Fibroblast of skin of right quadriceps (primary cell): ENCODE measurements at regions not wholly inside any gene's neighbourhood (a gene's known extent, or its start where the extent isn't known, plus 50 kb on each side); places are given as distances from the start of the nearest gene placed in this dataset.
"Not testable (repeated sequence)": the region's sequence is repeated elsewhere in the genome, so short reads cannot be mapped to it uniquely, and the experiment has no call there.

Experiments used
- DNase-seq: peaks from one replicate; pipeline ENCODE4 v3.0.0-alpha.2; 2013

DNA sequence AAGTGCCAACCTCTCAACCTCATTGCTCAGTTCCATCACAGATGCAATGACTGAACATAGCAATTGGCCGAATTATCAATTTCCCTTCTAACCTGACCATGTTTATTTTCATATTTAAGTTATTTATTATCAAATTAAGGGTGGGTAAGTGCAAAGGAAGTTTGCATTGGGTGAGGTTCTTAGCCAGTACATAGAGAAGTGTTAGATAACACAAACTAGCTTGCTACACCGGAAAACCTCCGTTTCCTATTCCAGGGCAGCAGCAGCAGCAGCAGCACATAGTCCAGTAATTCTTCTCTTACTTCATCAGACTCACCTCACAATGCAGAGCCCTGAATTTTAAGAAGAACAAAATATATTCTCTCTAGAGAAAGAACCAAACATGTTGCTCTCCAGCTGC, 200.5 kb upstream of the OR4E1 start:
- no peak for DNase-seq

- DNase-seq: no peak
Measured at GRCh38 chr14:21868442-21869046, 194.9 kb upstream of the OR4E1 start.

GRCh38 chr14:21867541-21867940, 193.9 kb upstream of the OR4E1 start:
- peak; percentile 15 for DNase-seq

DNA sequence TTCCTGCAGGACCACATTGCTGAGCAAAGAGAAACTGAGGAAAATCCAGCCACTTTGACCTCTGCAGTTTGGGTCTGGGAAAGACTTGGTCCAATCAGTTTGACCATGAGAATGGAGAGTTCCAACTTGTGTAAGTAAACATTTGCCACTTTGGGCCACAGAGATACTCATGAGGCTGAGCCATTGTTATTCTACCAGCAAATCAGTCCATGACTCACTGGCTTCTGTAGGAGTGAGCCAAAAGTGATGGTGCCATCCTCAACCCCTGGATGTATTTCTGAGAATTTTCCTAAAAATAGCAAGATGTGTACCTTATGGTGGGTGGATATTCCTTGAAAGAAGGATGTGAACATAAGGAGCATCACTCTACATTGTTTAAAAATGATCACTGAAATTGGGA, 192.9 kb upstream of the OR4E1 start:
- no peak for DNase-seq

GRCh38 chr14:21863289-21863688, 189.7 kb upstream of the OR4E1 start:
- DNase-seq: no peak

GRCh38 chr14:21861153-21861552, 187.5 kb upstream of the OR4E1 start:
- no peak for DNase-seq

DNA sequence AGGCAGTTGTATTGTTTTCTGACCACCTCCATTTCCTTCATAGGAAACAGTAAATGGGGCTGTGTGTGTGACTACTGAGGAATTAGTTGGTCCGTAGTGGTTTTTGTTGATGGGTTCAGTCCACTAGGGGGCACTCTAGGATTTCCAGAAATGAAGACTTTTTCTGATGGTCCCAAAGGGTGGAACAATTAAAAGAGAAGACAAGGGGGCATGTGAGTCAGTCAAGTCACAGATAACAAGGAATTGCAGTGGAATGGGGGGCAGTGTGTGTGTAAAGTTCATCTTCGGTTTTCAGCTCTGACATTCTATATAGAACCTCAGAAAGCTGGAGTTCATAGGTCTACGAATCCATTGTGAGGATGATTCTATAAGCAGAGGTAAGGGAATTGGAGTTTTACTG, 186.6 kb upstream of the OR4E1 start:
- DNase-seq: no peak

DNA sequence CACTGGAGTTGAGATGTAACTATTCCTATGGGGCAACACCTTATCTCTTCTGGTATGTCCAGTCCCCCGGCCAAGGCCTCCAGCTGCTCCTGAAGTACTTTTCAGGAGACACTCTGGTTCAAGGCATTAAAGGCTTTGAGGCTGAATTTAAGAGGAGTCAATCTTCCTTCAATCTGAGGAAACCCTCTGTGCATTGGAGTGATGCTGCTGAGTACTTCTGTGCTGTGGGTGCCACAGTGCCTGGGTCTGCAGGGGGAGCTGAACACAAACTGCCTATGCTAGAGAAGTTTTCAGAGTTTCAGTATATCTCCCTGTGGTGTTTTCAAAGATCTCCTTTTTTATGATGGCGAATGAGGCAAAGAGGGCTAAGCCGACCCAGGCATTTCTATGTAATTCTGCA, 179.2 kb upstream of the OR4E1 start:
- DNase-seq: no peak

- peak; percentile 3 for DNase-seq
Measured at GRCh38 chr14:21852061-21852664, 178.5 kb upstream of the OR4E1 start.

DNA sequence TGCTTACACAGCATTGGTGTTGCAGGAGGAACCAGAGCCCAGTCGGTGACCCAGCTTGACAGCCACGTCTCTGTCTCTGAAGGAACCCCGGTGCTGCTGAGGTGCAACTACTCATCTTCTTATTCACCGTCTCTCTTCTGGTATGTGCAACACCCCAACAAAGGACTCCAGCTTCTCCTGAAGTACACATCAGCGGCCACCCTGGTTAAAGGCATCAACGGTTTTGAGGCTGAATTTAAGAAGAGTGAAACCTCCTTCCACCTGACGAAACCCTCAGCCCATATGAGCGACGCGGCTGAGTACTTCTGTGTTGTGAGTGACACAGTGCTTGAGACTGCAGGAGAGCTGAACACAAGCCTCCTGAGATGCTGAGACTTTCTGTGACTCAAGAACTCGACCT, 173.3 kb upstream of the OR4E1 start:
- DNase-seq: not testable (repeated sequence)

DNA sequence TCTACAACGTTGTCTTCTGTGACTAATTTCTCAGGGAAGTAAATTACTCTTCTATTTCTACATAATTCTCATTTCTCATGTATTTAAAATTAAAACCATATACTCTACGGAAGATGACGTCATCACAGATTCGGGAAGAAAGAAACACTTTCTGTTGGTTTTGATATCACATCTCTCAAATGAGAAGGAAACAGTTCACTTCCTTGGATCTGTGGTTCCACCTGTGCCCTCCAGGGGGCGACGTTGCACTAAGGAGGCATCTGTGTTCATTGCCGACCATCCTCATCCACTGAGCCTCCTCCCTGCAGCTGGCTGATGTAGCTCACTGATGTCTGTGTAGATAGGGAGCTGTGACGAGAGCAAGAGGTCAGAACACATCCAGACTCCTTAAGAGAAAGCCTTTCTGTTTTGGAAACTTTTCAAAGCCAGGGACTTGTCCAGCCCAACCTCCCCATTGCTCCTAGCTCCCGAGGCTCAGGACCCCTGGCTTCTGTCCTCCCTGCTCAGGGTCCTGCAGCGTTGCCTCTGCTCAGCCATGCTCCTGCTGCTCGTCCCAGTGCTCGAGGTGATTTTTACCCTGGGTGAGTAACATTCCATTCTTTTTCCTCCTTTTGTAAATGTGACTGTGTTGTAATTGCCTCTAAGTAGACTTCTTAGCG, 172.7 kb upstream of the OR4E1 start:
- no peak for DNase-seq

GRCh38 chr14:21840765-21841164, 167.1 kb upstream of the OR4E1 start:
- no peak for DNase-seq

GRCh38 chr14:21833836-21834235, 160.2 kb upstream of the OR4E1 start:
- DNase-seq: no peak

DNA sequence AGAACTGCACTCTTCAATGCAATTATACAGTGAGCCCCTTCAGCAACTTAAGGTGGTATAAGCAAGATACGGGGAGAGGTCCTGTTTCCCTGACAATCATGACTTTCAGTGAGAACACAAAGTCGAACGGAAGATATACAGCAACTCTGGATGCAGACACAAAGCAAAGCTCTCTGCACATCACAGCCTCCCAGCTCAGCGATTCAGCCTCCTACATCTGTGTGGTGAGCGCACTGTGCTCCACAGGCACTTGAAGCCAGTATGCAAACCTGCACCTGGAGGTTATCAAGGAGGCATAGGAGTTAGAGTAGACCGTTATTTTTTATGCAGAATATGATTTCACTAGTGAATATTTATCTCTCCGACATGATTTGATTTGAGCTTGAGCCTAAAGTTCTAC, 152.2 kb upstream of the OR4E1 start:
- DNase-seq: no peak

GRCh38 chr14:21825149-21825743, 151.6 kb upstream of the OR4E1 start:
- DNase-seq: peak; percentile 1

DNA sequence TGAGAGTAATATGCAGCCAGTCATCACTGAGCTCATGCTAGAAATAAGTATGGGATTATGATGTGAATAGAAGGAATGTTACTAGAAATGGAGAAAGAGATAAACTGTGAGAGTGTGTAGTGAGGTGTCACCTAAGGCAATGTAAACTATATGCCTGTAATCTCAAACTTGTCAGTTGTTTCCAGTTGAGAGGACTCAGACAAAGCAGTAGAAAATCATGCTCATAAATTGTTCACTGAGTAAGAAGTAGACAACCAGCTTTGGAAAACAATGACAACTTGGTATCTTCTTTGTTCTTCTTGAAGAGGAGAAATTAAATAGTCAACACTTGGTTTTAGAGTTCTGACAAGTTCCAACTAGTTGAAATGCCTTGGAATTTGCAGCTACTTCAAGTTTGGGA, 148.5 kb upstream of the OR4E1 start:
- DNase-seq: no peak

- DNase-seq: no peak
Measured at GRCh38 chr14:21820631-21821030, 147.0 kb upstream of the OR4E1 start.

DNA sequence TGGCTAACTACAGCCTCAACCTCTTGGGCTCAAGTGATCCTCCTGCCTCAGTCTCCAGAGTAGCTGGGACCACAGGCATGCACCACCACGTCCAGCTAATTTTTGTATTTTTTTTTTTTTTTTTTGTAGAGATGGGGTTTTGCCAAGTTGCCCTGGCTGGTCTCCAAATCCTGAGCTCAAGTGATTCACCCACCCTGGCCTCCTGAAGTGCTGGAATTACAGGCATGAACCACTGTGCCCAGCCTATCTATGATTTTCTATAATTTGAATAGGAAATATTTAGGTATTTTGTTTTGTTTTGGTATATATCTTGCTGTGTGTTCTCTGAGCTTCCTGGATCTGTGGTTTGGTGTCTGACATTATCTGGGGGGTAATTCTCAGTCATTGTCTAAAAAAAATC, 146.3 kb upstream of the OR4E1 start:
- not testable (repeated sequence) for DNase-seq

GRCh38 chr14:21817010-21817409, 143.4 kb upstream of the OR4E1 start:
- not testable (repeated sequence) for DNase-seq

GRCh38 chr14:21807975-21808374, 134.4 kb upstream of the OR4E1 start:
- DNase-seq: no peak

- no peak for DNase-seq
Measured at GRCh38 chr14:21804981-21805380, 131.4 kb upstream of the OR4E1 start.

DNA sequence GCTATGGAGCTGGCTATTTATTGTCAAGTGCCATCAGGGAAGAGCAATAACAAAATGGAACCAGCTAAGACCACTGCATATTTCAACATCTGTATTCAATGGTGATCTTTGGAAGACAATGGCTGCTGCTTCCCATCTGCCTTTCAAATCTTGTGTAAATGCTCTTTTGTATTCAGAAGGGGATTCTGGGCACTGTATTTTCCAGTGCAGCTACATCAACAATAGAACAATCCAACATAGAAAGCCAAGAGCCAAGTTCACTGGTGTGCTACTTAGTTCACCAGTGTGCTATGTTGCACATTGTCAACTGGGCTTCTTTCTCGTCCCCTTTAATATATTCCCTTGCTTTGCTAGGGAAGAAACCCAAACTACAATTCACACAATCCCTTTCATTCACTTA, 128.8 kb upstream of the OR4E1 start:
- no peak for DNase-seq

DNA sequence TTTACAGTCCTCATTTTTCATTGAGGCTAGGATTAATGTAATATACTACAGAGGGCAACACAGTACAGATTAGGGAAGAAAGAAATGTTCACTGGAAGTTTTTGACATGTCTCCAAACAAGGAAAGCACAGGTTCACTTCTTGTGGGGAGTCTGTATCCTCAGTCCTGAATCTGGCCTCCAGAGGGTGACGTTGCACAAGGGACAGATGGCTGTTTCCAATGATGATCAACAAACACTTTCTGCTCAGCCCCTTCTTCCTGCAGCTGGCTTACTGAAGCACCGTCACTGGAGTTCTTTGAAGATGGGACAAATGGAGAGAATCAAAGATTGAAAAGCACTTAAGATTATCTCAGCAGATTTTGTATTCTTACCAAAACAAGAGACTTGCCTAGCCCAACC, 123.3 kb upstream of the OR4E1 start:
- DNase-seq: no peak

- DNase-seq: no peak
Measured at GRCh38 chr14:21795456-21795855, 121.8 kb upstream of the OR4E1 start.
